A549 (cell line): ENCODE measurements at regions not wholly inside any gene's neighbourhood (a gene's known extent, or its start where the extent isn't known, plus 50 kb on each side); places are given as distances from the start of the nearest gene placed in this dataset.

Experiments
- ATAC-seq, 2 experiments: fragments of 200-7000 bp in 1 of 2; fragments of >200 bp in 1 of 2; cut with Nextera tagmentation in 1 of 2; cut with Tn5 transposase in 1 of 2; 3 replicates each; pipeline versions ENCODE4 v1.8.0 to v1.9.1; 2018 to 2020; ENCODE audit warnings: mild to moderate bottlenecking in 1 of 2, moderate library complexity in 1 of 2
- CTCF ChIA-PET: fragments of 300-600 bp; sonication (Branson Sonifier 250); formaldehyde crosslinking; extraction: SDS; loops from one replicate; lab custom pipeline; 2021; ENCODE audit warnings: antibody characterized with exemption, inconsistent platforms; lab: Yijun Ruan, JAX
- POLR2A ChIA-PET: fragments of 350-600 bp; formaldehyde crosslinking; extraction: SDS; loops from one replicate; lab custom pipeline; 2021; ENCODE audit warnings: antibody characterized with exemption, inconsistent platforms; lab: Yijun Ruan, JAX
- DNase-seq, 2 experiments: peaks; one replicate each; pipeline versions ENCODE4 v3.0.0 to v3.0.0-alpha.2; 2011 to 2016; ENCODE audit warnings: low read depth in 1 of 2, low spot score in 1 of 2
- FAIRE-seq: peaks from 2 replicates; lab custom pipeline; 2011; peaks lifted over from hg19 to GRCh38; lab: Jason Lieb, UNC
- H3K27ac ChIP-seq, 2 experiments: fragments of >200 bp; sonication (Bioruptor Twin); formaldehyde crosslinking; 3 replicates each; pipeline ENCODE4 v1.5.1; 2016 to 2017
- H3K4me1 ChIP-seq: fragments of >200 bp; sonication (Bioruptor Twin); formaldehyde crosslinking; 3 replicates; pipeline ENCODE4 v1.6.1; 2016
- H3K4me2 ChIP-seq: fragments of >200 bp; sonication (Bioruptor Twin); formaldehyde crosslinking; 3 replicates; pipeline ENCODE4 v1.6.1; 2016
- H3K4me3 ChIP-seq: fragments of >200 bp; sonication (Bioruptor Twin); formaldehyde crosslinking; 3 replicates; pipeline ENCODE4 v1.5.1; 2016
- H3K9me3 ChIP-seq: fragments of >200 bp; sonication (Bioruptor Twin); formaldehyde crosslinking; 3 replicates; pipeline ENCODE4 v1.6.1; 2016
- CBX2 ChIP-seq: fragments of 200-600 bp; sonication (generic); IDR thresholded peaks from 2 replicates; pipeline ENCODE4 v1.6.1; 2016; ENCODE audit warnings: low read depth, mild to moderate bottlenecking, borderline replicate concordance
- CHD2 ChIP-seq: fragments of 150-350 bp; IDR thresholded peaks from 2 replicates; pipeline ENCODE4 v1.6.1; 2014; ENCODE audit warnings: low read length; ENCODE audit not compliant: partially characterized antibody
- EHMT2 ChIP-seq: fragments of 200-600 bp; sonication (generic); IDR thresholded peaks from 2 replicates; pipeline ENCODE4 v1.6.1; 2016; ENCODE audit warnings: antibody characterized with exemption, low read depth, mild to moderate bottlenecking, moderate library complexity
- ESRRA ChIP-seq: fragments of 150-350 bp; IDR thresholded peaks from 2 replicates; pipeline ENCODE4 v1.6.1; 2014; ENCODE audit warnings: mild to moderate bottlenecking, low read length, borderline replicate concordance
- FOXS1 ChIP-seq: fragments of 250-450 bp; sonication (Bioruptor Pico); IDR thresholded peaks from 2 replicates; pipeline ENCODE4 v1.5.0; 2020; ENCODE audit warnings: mild to moderate bottlenecking, moderate library complexity
- HDAC2 ChIP-seq: fragments of 200-600 bp; sonication (generic); IDR thresholded peaks from 2 replicates; pipeline ENCODE4 v1.6.1; 2016
- HEYL ChIP-seq: fragments of 250-450 bp; sonication (Bioruptor Pico); IDR thresholded peaks from 2 replicates; pipeline ENCODE4 v1.8.0; 2021; ENCODE audit warnings: mild to moderate bottlenecking, moderate library complexity
- HOXA7 ChIP-seq: fragments of 250-450 bp; sonication (Bioruptor Pico); IDR thresholded peaks from 2 replicates; pipeline ENCODE4 v1.5.0; 2020; ENCODE audit warnings: mild to moderate bottlenecking, moderate library complexity
- HOXB13 ChIP-seq: fragments of 250-450 bp; sonication (Bioruptor Pico); IDR thresholded peaks from 2 replicates; pipeline ENCODE4 v1.5.0; 2020; ENCODE audit warnings: low read depth, mild to moderate bottlenecking, moderate library complexity
- KDM1A ChIP-seq: fragments of 200-600 bp; sonication (generic); IDR thresholded peaks from 2 replicates; pipeline ENCODE4 v1.6.1; 2016; ENCODE audit warnings: low read depth, mild to moderate bottlenecking
- MAFK ChIP-seq: fragments of 450-650 bp; IDR thresholded peaks from 2 replicates; pipeline ENCODE4 v1.6.1; 2014; ENCODE audit not compliant: partially characterized antibody
- MAZ ChIP-seq: fragments of 150-350 bp; IDR thresholded peaks from 2 replicates; pipeline ENCODE4 v1.6.1; 2014; ENCODE audit warnings: antibody characterized with exemption, low read depth, low read length, borderline replicate concordance
- NFE2L2 ChIP-seq: fragments of 150-350 bp; conservative IDR thresholded peaks from 2 replicates; pipeline ENCODE4 v1.6.1; 2014; ENCODE audit warnings: low read length
- RAD21 ChIP-seq, 2 experiments: fragments of >200 bp in 1 of 2; sonication (Bioruptor Twin) in 1 of 2; formaldehyde crosslinking in 1 of 2; IDR thresholded peaks in 1 of 2; conservative IDR thresholded peaks in 1 of 2; 2 replicates in 1 of 2; 3 replicates in 1 of 2; pipeline ENCODE4 v1.6.1; 2012 to 2018; ENCODE audit warnings: inconsistent platforms in 1 of 2
- RCOR1 ChIP-seq: fragments of 150-350 bp; IDR thresholded peaks from 2 replicates; pipeline ENCODE4 v1.6.1; 2014; ENCODE audit warnings: antibody characterized with exemption, low read length, low read depth
- RFX5 ChIP-seq: fragments of 450-650 bp; IDR thresholded peaks from 2 replicates; pipeline ENCODE4 v1.7.1; 2014; ENCODE audit warnings: antibody characterized with exemption, mild to moderate bottlenecking, moderate library complexity
- RNF2 ChIP-seq: fragments of 200-600 bp; sonication (generic); IDR thresholded peaks from 2 replicates; pipeline ENCODE4 v1.6.1; 2016; ENCODE audit warnings: low read depth, mild to moderate bottlenecking, antibody characterized with exemption, moderate library complexity, borderline replicate concordance
- TFCP2L1 ChIP-seq: fragments of 250-450 bp; sonication (Bioruptor Pico); IDR thresholded peaks from 2 replicates; pipeline ENCODE4 v1.5.0; 2021; ENCODE audit warnings: mild to moderate bottlenecking
- TP53 ChIP-seq: fragments of 250-450 bp; sonication (Bioruptor Pico); IDR thresholded peaks from 2 replicates; pipeline ENCODE4 v1.5.0; 2021; ENCODE audit warnings: mild to moderate bottlenecking, moderate library complexity
- ZC3H11A ChIP-seq: fragments of 450-650 bp; IDR thresholded peaks from 2 replicates; pipeline ENCODE4 v1.6.1; 2014; ENCODE audit warnings: antibody characterized with exemption, mild to moderate bottlenecking
- WGBS: methylation state at CpG from one replicate; pipeline ENCODE4 v1.1.6; 2017; ENCODE audit errors: missing lambda C conversion rate; 5-methylcytosine and 5-hydroxymethylcytosine counted together
- TF ChIP-seq, protein P1 (sequence below): fragments of >200 bp; sonication (Bioruptor Twin); formaldehyde crosslinking; IDR thresholded peaks from 2 replicates; pipeline ENCODE4 v1.6.1; 2016
- TF ChIP-seq, protein P2 (sequence below): fragments of 200-600 bp; sonication (generic); IDR thresholded peaks from 2 replicates; pipeline ENCODE4 v1.6.1; 2016; ENCODE audit warnings: antibody characterized with exemption, mild to moderate bottlenecking, moderate library complexity
- TF ChIP-seq, protein P3 (sequence below): fragments of 450-650 bp; IDR thresholded peaks from 2 replicates; pipeline ENCODE4 v1.6.1; 2014; ENCODE audit warnings: antibody characterized with exemption
- TF ChIP-seq, protein P4 (sequence below): fragments of 250-450 bp; sonication (Bioruptor Pico); IDR thresholded peaks from 2 replicates; pipeline ENCODE4 v1.5.0; 2021; ENCODE audit warnings: mild to moderate bottlenecking, moderate library complexity, borderline replicate concordance
- TF ChIP-seq, protein P5 (sequence below): fragments of 150-350 bp; IDR thresholded peaks from 2 replicates; pipeline ENCODE4 v1.6.1; 2014; ENCODE audit warnings: low read depth, mild to moderate bottlenecking, low read length
- TF ChIP-seq, protein P6 (sequence below): fragments of 250-450 bp; sonication (Bioruptor Pico); IDR thresholded peaks from 2 replicates; pipeline ENCODE4 v1.5.0; 2020; ENCODE audit warnings: low read depth, mild to moderate bottlenecking, moderate library complexity

DNA sequence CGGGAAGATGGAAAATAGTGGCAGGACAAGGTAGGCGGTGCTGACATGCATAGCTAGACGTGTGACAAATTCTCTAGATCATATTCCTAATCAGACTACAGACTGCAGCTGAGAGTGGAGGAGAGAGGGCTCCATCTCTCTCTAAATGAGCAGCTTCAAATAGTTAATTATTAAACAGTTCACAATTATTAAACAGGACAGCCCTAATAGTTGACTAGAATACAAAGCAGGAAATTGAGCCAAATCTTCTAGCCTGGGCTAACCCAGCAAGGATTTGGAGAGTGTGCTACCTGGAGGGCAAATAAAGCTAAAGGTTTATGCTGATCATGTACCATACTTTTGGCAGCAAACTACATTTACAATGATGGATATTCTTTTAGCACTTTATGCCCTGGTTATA, 54.4 kb upstream of the CWC22 start:
- no peak overlapping the region for H3K27ac ChIP-seq
- no peaks in the 10 kb centered on the region for H3K9me3 ChIP-seq
- WGBS = 36% methylated on average over 3 of the region's 3 CpGs
- no peak for ATAC-seq
- POLR2A ChIA-PET = no interaction called here
- TF ChIP-seq, protein P1, sequence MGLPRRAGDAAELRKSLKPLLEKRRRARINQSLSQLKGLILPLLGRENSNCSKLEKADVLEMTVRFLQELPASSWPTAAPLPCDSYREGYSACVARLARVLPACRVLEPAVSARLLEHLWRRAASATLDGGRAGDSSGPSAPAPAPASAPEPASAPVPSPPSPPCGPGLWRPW = no peak
- no peak for TF ChIP-seq HOXB13 (CRISPR knock-in tag)
- TF ChIP-seq KDM1A = no peak
- no peak for TF ChIP-seq CHD2
- TF ChIP-seq, protein P2, sequence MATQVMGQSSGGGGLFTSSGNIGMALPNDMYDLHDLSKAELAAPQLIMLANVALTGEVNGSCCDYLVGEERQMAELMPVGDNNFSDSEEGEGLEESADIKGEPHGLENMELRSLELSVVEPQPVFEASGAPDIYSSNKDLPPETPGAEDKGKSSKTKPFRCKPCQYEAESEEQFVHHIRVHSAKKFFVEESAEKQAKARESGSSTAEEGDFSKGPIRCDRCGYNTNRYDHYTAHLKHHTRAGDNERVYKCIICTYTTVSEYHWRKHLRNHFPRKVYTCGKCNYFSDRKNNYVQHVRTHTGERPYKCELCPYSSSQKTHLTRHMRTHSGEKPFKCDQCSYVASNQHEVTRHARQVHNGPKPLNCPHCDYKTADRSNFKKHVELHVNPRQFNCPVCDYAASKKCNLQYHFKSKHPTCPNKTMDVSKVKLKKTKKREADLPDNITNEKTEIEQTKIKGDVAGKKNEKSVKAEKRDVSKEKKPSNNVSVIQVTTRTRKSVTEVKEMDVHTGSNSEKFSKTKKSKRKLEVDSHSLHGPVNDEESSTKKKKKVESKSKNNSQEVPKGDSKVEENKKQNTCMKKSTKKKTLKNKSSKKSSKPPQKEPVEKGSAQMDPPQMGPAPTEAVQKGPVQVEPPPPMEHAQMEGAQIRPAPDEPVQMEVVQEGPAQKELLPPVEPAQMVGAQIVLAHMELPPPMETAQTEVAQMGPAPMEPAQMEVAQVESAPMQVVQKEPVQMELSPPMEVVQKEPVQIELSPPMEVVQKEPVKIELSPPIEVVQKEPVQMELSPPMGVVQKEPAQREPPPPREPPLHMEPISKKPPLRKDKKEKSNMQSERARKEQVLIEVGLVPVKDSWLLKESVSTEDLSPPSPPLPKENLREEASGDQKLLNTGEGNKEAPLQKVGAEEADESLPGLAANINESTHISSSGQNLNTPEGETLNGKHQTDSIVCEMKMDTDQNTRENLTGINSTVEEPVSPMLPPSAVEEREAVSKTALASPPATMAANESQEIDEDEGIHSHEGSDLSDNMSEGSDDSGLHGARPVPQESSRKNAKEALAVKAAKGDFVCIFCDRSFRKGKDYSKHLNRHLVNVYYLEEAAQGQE = no peak
- no peak for TF ChIP-seq TP53 (CRISPR knock-in tag)
- no peak for TF ChIP-seq FOXS1
- TF ChIP-seq RCOR1 = no peak
- TF ChIP-seq, protein P3, sequence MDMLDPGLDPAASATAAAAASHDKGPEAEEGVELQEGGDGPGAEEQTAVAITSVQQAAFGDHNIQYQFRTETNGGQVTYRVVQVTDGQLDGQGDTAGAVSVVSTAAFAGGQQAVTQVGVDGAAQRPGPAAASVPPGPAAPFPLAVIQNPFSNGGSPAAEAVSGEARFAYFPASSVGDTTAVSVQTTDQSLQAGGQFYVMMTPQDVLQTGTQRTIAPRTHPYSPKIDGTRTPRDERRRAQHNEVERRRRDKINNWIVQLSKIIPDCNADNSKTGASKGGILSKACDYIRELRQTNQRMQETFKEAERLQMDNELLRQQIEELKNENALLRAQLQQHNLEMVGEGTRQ = no peak
- TF ChIP-seq HOXA7 (CRISPR knock-in tag) = no peak
- no peak for TF ChIP-seq RFX5
- no peak for TF ChIP-seq CBX2
- TF ChIP-seq, protein P4, sequence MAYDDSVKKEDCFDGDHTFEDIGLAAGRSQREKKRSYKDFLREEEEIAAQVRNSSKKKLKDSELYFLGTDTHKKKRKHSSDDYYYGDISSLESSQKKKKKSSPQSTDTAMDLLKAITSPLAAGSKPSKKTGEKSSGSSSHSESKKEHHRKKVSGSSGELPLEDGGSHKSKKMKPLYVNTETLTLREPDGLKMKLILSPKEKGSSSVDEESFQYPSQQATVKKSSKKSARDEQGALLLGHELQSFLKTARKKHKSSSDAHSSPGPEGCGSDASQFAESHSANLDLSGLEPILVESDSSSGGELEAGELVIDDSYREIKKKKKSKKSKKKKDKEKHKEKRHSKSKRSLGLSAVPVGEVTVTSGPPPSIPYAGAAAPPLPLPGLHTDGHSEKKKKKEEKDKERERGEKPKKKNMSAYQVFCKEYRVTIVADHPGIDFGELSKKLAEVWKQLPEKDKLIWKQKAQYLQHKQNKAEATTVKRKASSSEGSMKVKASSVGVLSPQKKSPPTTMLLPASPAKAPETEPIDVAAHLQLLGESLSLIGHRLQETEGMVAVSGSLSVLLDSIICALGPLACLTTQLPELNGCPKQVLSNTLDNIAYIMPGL (CRISPR knock-in tag) = no peak
- no peak for TF ChIP-seq EHMT2
- TF ChIP-seq TFCP2L1 (CRISPR knock-in tag) = no peak
- TF ChIP-seq ESRRA = no peak
- no peak for DNase-seq
- no peak overlapping the region for H3K4me2 ChIP-seq
- H3K4me3 ChIP-seq = no peak overlapping the region
- no peak for FAIRE-seq
- no peaks in the 10 kb centered on the region for H3K4me1 ChIP-seq
- CTCF ChIA-PET = no interaction called here

DNA sequence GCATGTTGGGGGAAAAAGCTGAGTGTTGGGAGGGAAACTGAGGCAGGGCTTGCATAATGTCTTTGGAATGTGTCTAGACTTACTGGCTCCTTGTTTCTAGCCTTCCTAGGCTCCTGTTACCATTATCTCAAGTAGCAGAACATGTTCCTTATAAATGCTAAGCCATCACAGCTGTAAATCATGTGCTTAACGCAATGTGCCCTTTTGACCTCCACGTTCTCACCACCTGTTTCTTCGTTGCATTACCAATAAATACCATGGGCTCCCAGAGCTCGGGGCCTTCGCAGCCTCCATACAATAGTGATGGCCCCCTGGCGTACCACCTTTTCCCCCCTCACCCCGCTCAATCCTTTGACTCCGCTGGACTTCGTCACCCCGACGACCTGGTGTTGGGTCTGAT, 54.0 kb upstream of the CWC22 start:
- Histone ChIP-seq H3K4me2 (no peak overlapping the region), H3K4me1 (no peaks in the 10 kb centered on the region), H3K4me3 (no peak overlapping the region), H3K9me3 (no peaks in the 10 kb centered on the region), H3K27ac (no peak overlapping the region)
- 49% methylated on average over 11 of the region's 11 CpGs for WGBS
- FAIRE-seq (no peak), DNase-seq (no peak), ATAC-seq (no peak)
- CTCF ChIA-PET = no interaction called here
- POLR2A ChIA-PET = no interaction called here
- TF ChIP-seq ZC3H11A (no peak), NFE2L2 (no peak), KDM1A (no peak), RAD21 (conservative IDR thresholded peaks at IDR 0.05 in 1 of 2, IDR thresholded peaks at IDR 0.05 in 1 of 2) (no peak), RNF2 (no peak), MAFK (no peak), MAZ (no peak), HOXB13 (CRISPR knock-in tag) (no peak), HEYL (CRISPR knock-in tag) (no peak), RFX5 (no peak), HDAC2 (no peak)
- TF ChIP-seq, protein P5, sequence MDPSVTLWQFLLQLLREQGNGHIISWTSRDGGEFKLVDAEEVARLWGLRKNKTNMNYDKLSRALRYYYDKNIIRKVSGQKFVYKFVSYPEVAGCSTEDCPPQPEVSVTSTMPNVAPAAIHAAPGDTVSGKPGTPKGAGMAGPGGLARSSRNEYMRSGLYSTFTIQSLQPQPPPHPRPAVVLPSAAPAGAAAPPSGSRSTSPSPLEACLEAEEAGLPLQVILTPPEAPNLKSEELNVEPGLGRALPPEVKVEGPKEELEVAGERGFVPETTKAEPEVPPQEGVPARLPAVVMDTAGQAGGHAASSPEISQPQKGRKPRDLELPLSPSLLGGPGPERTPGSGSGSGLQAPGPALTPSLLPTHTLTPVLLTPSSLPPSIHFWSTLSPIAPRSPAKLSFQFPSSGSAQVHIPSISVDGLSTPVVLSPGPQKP = no peak
- TF ChIP-seq, protein P2 = no peak
- TF ChIP-seq, protein P6, sequence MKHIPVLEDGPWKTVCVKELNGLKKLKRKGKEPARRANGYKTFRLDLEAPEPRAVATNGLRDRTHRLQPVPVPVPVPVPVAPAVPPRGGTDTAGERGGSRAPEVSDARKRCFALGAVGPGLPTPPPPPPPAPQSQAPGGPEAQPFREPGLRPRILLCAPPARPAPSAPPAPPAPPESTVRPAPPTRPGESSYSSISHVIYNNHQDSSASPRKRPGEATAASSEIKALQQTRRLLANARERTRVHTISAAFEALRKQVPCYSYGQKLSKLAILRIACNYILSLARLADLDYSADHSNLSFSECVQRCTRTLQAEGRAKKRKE (CRISPR knock-in tag) = no peak
